ENCODE measurements at regions not wholly inside any gene's neighbourhood (a gene's known extent, or its start where the extent isn't known, plus 50 kb on each side); places are given as distances from the start of the nearest gene placed in this dataset.

GRCh38 chr22:49334449-49334789 lies 493.3 kb downstream of the BRD1 start:
- TF ChIP-seq CTCF (IDR thresholded peaks at IDR 0.05) (no peak), ZFX (IDR thresholded peaks at IDR 0.05; ENCODE audit: borderline replicate concordance) (no peak)
